ENCODE measurements at regions not wholly inside any gene's neighbourhood (a gene's known extent, or its start where the extent isn't known, plus 50 kb on each side); places are given as distances from the start of the nearest gene placed in this dataset.

DNA sequence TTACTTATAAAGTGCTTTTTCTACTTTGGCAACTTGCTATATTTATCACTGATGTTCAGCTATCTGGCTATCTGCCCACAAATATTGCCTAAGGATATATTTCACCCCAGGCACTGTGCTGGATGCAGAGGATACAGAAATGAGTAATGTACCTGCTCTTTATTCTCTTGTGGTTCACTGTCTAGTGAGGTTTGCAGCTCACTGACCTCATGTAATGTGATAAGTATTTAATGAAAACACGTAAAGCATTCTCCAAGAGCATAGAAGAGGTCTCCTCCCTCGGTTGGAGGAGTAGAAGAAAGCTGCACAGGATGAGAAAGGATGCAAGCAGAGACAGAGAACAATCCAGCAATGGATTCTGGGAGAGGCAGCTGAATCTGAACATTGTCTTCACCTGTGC, 610.7 kb downstream of the CBLN4 start:
- TF ChIP-seq, protein P1, sequence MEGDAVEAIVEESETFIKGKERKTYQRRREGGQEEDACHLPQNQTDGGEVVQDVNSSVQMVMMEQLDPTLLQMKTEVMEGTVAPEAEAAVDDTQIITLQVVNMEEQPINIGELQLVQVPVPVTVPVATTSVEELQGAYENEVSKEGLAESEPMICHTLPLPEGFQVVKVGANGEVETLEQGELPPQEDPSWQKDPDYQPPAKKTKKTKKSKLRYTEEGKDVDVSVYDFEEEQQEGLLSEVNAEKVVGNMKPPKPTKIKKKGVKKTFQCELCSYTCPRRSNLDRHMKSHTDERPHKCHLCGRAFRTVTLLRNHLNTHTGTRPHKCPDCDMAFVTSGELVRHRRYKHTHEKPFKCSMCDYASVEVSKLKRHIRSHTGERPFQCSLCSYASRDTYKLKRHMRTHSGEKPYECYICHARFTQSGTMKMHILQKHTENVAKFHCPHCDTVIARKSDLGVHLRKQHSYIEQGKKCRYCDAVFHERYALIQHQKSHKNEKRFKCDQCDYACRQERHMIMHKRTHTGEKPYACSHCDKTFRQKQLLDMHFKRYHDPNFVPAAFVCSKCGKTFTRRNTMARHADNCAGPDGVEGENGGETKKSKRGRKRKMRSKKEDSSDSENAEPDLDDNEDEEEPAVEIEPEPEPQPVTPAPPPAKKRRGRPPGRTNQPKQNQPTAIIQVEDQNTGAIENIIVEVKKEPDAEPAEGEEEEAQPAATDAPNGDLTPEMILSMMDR (conservative IDR thresholded peaks at IDR 0.05): no peak
- no peak for TF ChIP-seq EZH2 (IDR thresholded peaks at IDR 0.05; ENCODE audit: low read depth)

Data from PC-9 (cell line).